BLaER1 (cell line): ENCODE measurements at regions not wholly inside any gene's neighbourhood (a gene's known extent, or its start where the extent isn't known, plus 50 kb on each side); places are given as distances from the start of the nearest gene placed in this dataset.

ENCODE experiments used
- H3K27ac ChIP-seq: shearing (Covaris generic); formaldehyde crosslinking; 2 replicates; pipeline ENCODE4 v1.8.1; 2022
- H3K27me3 ChIP-seq: shearing (Covaris generic); formaldehyde crosslinking; 2 replicates; pipeline ENCODE4 v1.8.1; 2022
- H3K36me3 ChIP-seq: shearing (Covaris generic); formaldehyde crosslinking; 2 replicates; pipeline ENCODE4 v1.8.1; 2022
- H3K4me1 ChIP-seq: shearing (Covaris generic); formaldehyde crosslinking; 2 replicates; pipeline ENCODE4 v1.8.1; 2022
- H3K4me2 ChIP-seq: shearing (Covaris generic); formaldehyde crosslinking; 2 replicates; pipeline ENCODE4 v1.8.1; 2022
- H3K4me3 ChIP-seq: shearing (Covaris generic); formaldehyde crosslinking; 2 replicates; pipeline ENCODE4 v1.8.1; 2022
- H3K9ac ChIP-seq: shearing (Covaris generic); formaldehyde crosslinking; 2 replicates; pipeline ENCODE4 v1.8.1; 2022
- H3K9me3 ChIP-seq: shearing (Covaris generic); formaldehyde crosslinking; 2 replicates; pipeline ENCODE4 v1.8.1; 2022
- H4K20me1 ChIP-seq: shearing (Covaris generic); formaldehyde crosslinking; 2 replicates; pipeline ENCODE4 v1.8.1; 2022
- Cebpa-rat ChIP-seq: shearing (Covaris generic); IDR thresholded peaks from 2 replicates; pipeline ENCODE4 v1.8.1; 2022

DNA sequence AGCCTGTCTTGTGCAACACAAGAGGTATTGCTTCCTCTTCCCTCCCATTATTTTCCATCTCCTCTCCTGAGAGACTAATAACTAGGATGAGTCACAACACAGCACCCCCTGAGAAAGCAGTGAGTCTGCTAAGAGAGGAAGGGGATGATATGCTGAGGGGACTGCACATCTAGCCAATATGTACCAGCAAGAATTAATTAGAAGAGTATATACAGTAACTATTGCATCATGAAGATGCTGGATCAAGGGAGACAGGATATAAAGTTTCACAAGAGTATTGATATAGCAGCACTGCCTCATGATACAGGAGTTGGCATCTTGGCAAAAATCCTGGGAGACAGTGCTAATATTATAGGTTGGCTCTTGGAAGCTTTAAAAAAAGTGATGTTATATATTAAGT, 289.9 kb upstream of the RBMS1 start:
- Histone ChIP-seq H3K9me3 (no peaks in the 10 kb centered on the region), H3K36me3 (no peaks in the 10 kb centered on the region), H3K27me3 (no peaks in the 10 kb centered on the region), H3K4me3 (no peak overlapping the region), H3K27ac (no peak overlapping the region), H3K9ac (no peak overlapping the region), H3K4me1 (no peaks in the 10 kb centered on the region), H4K20me1 (no peaks in the 10 kb centered on the region), H3K4me2 (no peak overlapping the region)
- TF ChIP-seq Cebpa-rat, result no peak

DNA sequence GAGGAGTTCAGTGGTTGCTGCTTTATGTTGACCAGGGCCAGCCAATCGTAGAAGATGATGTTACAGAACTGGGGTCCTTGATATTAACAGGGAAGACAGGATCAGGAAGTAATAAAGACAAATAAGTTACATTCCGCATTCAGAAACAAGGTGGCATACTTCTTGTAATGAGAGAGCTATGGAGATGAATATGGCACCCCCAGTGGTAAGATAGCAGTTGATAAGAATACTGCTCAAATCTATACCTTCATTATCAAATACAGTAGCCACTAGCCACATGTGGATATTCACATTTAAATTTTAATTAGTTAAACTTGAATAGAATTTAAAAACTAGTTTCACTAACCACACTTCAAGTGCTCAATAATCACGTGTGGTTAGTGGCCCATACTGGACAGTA, 290.4 kb upstream of the RBMS1 start:
- no peak overlapping the region for H3K4me3 ChIP-seq
- H3K36me3 ChIP-seq, result no peaks in the 10 kb centered on the region
- no peak for TF ChIP-seq Cebpa-rat
- H3K4me1 ChIP-seq, result no peaks in the 10 kb centered on the region
- H4K20me1 ChIP-seq, result no peaks in the 10 kb centered on the region
- H3K9ac ChIP-seq, result no peak overlapping the region
- H3K9me3 ChIP-seq, result no peaks in the 10 kb centered on the region
- H3K27me3 ChIP-seq, result no peaks in the 10 kb centered on the region
- no peak overlapping the region for H3K4me2 ChIP-seq
- H3K27ac ChIP-seq, result no peak overlapping the region

DNA sequence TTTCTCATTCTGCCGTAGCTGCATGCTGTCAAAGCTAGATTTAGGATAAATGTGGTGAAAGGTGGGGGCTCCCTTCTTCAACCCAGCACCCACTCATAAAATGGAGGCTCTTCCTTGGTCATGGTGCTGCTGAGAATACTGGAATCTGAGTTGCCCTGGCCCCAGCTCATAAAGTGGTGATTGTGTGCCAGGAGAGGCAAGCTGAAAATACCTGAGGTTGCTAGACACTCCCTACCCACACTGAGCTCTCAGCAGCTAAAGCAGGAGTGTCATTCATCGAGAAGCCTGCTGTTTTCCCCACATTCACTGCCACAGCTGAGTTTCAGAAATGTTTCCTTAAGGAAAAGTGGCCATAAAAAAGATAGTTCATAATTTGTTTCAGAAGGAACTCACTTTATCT, 297.1 kb upstream of the RBMS1 start:
- H3K9ac ChIP-seq, result no peak overlapping the region
- no peak overlapping the region for H3K4me2 ChIP-seq
- H3K27me3 ChIP-seq, result no peaks in the 10 kb centered on the region
- H3K9me3 ChIP-seq, result no peaks in the 10 kb centered on the region
- H3K27ac ChIP-seq, result no peak overlapping the region
- no peak overlapping the region for H3K4me3 ChIP-seq
- no peak for TF ChIP-seq Cebpa-rat
- H4K20me1 ChIP-seq, result no peaks in the 10 kb centered on the region
- H3K36me3 ChIP-seq, result no peaks in the 10 kb centered on the region
- no peaks in the 10 kb centered on the region for H3K4me1 ChIP-seq

DNA sequence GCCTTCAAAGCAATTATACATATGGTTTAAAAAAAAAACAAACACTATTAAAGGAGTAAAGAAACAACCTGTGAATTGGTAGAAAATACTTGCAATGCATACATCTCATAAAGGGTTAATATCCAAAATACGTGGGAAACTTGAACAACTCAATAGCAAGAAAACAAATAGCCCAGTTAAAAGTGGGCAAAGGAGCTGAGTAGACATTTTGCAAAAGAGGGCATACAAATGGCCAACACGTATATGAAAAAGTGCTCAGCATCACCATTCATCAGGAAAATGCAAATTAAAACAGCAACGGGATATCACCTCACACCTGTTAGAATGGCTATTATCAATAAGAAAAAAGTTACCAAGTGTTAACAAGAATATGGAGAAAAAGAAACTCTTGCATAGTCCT, 298.3 kb upstream of the RBMS1 start:
- H3K27ac ChIP-seq, result no peak overlapping the region
- no peak overlapping the region for H3K4me3 ChIP-seq
- H3K27me3 ChIP-seq, result no peaks in the 10 kb centered on the region
- H3K36me3 ChIP-seq, result no peaks in the 10 kb centered on the region
- no peak overlapping the region for H3K9ac ChIP-seq
- H3K9me3 ChIP-seq, result no peaks in the 10 kb centered on the region
- no peaks in the 10 kb centered on the region for H3K4me1 ChIP-seq
- no peak for TF ChIP-seq Cebpa-rat
- H4K20me1 ChIP-seq, result no peaks in the 10 kb centered on the region
- no peak overlapping the region for H3K4me2 ChIP-seq

DNA sequence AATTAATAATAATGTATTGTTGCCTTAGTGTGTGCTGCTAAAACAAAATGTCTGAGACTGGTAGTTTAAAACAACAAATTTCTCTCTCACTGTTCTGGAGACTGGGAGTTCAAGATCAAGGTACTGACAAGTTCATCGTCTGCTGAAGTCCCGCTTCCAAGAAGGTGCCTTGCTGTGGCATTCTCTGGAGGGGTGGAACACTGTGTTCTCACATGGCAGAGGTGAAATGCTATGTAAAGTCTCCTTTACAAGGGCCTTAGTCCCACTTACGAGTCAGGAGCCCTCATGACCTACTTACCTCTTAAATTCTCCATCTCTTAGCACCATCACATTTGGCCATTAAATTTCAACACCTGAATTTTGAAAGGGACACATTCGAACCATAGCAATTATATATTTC, 299.2 kb upstream of the RBMS1 start:
- Histone ChIP-seq H3K27me3 (no peaks in the 10 kb centered on the region), H3K9me3 (no peaks in the 10 kb centered on the region)
- TF ChIP-seq Cebpa-rat, result no peak

DNA sequence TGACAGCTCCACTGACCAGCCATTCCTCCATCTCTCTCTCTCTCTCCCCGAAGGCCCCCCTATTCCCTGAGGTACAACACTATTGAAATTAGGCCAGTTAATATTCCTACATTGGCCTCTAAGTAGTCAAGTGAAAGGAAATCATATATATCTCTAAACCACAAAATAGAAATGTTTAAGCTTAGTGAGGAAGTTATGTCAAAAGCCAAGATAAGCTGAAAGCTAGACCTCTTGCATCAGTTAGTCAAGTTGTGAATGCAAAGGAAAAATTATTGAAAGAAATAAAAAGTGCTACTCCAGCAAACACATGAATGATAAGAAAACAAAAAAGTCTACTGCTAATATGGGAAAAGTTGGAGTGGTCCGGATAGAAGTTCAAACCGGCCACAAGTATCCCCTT, 301.3 kb upstream of the RBMS1 start:
- no peak overlapping the region for H3K4me2 ChIP-seq
- H3K4me3 ChIP-seq, result no peak overlapping the region
- H3K27me3 ChIP-seq, result no peaks in the 10 kb centered on the region
- no peak overlapping the region for H3K9ac ChIP-seq
- no peaks in the 10 kb centered on the region for H3K36me3 ChIP-seq
- no peaks in the 10 kb centered on the region for H3K4me1 ChIP-seq
- no peak overlapping the region for H3K27ac ChIP-seq
- no peaks in the 10 kb centered on the region for H3K9me3 ChIP-seq
- no peaks in the 10 kb centered on the region for H4K20me1 ChIP-seq
- no peak for TF ChIP-seq Cebpa-rat

More for the DNA sequence above, 299.2 kb upstream of the RBMS1 start:
- H3K4me2 ChIP-seq, result no peak overlapping the region
- no peaks in the 10 kb centered on the region for H4K20me1 ChIP-seq
- no peak overlapping the region for H3K4me3 ChIP-seq
- H3K27ac ChIP-seq, result no peak overlapping the region
- H3K9ac ChIP-seq, result no peak overlapping the region
- no peaks in the 10 kb centered on the region for H3K4me1 ChIP-seq
- no peaks in the 10 kb centered on the region for H3K36me3 ChIP-seq

DNA sequence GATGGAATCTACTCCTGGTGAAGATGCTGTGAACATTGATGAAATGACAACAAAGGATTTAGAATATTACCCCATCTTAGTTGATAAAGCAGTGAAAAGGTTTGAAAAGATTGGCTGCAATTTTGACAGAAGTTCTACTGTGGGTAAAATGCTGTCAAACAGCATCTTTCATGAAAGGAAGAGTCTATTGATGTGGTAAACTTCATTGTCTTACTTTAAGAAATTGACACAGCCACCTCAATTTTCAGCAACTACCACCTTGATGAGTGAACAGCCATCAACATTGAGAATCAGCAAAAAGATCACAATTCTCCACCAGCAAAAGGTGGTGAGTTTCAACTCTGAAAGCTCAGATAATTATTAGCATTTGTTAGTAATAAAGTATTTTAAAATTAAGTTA, 310.3 kb upstream of the RBMS1 start:
- H3K9ac ChIP-seq, result no peak overlapping the region
- peaks cover 14% of the 10 kb centered on the region for H3K9me3 ChIP-seq
- H3K36me3 ChIP-seq, result no peaks in the 10 kb centered on the region
- H3K4me2 ChIP-seq, result no peak overlapping the region
- H3K27me3 ChIP-seq, result no peaks in the 10 kb centered on the region
- no peak overlapping the region for H3K27ac ChIP-seq
- no peak for TF ChIP-seq Cebpa-rat
- H3K4me1 ChIP-seq, result no peaks in the 10 kb centered on the region
- no peaks in the 10 kb centered on the region for H4K20me1 ChIP-seq
- H3K4me3 ChIP-seq, result no peak overlapping the region

DNA sequence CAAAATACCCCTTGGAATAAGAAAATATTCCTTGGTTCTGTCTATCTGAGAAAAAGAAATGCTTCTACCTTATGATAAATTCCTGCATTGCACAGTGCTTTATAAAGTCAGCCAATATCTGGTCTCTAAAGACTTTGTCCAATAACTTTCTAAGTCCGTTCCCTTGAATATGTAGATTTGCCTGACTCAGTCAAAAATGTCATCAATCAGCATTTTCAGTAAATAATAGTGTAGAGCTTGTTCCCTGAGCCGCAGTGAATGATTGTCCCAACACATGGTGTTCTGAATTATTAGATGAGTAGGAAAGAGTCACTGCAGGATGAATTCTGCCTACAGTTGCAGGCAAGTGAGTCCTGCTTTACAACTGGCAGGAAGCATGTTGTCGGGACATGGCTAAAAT, 316.8 kb upstream of the RBMS1 start:
- H3K9ac ChIP-seq, result no peak overlapping the region
- peaks cover 14% of the 10 kb centered on the region for H3K9me3 ChIP-seq
- no peak for TF ChIP-seq Cebpa-rat
- no peaks in the 10 kb centered on the region for H4K20me1 ChIP-seq
- no peaks in the 10 kb centered on the region for H3K27me3 ChIP-seq
- no peak overlapping the region for H3K27ac ChIP-seq
- no peak overlapping the region for H3K4me2 ChIP-seq
- H3K36me3 ChIP-seq, result no peaks in the 10 kb centered on the region
- H3K4me1 ChIP-seq, result no peaks in the 10 kb centered on the region
- no peak overlapping the region for H3K4me3 ChIP-seq

DNA sequence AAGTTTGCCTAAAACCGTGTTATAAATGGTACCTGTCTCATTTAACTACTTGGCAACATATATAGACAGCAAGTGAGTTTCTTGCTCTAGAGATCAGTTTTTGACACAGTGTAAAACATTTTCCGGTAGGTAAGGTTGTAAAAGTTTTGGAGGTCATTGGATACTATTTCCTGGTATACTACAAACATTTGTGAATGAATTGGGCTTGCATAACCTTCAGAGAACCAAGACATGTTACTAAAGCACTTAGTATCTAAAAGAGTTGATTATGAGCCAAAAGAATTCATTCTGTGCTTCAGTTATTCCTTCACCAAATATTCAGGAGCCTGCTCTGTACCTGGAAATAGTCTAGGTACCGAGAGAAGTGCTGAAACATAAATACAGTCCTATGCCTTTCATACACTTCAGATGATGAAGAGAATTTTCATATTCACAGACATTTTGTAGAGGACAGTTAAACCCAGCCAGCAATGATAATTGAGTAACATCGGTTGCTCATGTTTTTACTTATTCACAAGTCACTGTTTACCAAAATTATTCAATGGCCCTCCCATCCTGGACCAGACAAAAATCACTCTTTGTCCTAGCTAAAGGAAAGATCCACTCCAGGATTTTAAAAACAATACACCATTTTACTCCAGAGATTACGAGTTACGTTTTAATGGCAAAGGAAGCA, 319.4 kb upstream of the RBMS1 start:
- Histone ChIP-seq H3K27me3 (no peaks in the 10 kb centered on the region), H3K27ac (no peak overlapping the region), H3K4me3 (no peak overlapping the region), H3K4me1 (no peaks in the 10 kb centered on the region), H3K9ac (no peak overlapping the region), H4K20me1 (no peaks in the 10 kb centered on the region), H3K9me3 (no peaks in the 10 kb centered on the region), H3K4me2 (no peak overlapping the region), H3K36me3 (no peaks in the 10 kb centered on the region)
- TF ChIP-seq Cebpa-rat, result no peak

DNA sequence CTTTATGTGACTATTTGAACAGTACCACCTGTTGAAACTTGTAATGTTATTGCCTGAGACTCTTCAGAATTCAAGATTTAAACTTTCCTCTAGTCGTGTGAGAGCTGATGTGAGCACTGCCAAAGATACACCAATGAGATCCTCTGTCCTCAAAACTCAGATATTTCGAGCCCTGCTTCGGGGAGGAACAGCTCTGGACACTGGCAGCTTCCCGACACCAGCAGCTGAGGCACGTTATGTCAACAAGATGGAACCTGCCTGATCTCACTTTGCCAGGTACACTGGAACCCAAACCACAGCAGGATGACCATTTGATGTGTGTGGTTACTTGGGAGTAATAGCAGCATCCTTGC, 319.9 kb upstream of the RBMS1 start:
- no peaks in the 10 kb centered on the region for H3K27me3 ChIP-seq
- H3K36me3 ChIP-seq, result no peaks in the 10 kb centered on the region
- no peak overlapping the region for H3K9ac ChIP-seq
- no peak overlapping the region for H3K4me2 ChIP-seq
- H3K9me3 ChIP-seq, result no peaks in the 10 kb centered on the region
- H3K4me3 ChIP-seq, result no peak overlapping the region
- H3K4me1 ChIP-seq, result no peaks in the 10 kb centered on the region
- no peaks in the 10 kb centered on the region for H4K20me1 ChIP-seq
- no peak for TF ChIP-seq Cebpa-rat
- no peak overlapping the region for H3K27ac ChIP-seq

DNA sequence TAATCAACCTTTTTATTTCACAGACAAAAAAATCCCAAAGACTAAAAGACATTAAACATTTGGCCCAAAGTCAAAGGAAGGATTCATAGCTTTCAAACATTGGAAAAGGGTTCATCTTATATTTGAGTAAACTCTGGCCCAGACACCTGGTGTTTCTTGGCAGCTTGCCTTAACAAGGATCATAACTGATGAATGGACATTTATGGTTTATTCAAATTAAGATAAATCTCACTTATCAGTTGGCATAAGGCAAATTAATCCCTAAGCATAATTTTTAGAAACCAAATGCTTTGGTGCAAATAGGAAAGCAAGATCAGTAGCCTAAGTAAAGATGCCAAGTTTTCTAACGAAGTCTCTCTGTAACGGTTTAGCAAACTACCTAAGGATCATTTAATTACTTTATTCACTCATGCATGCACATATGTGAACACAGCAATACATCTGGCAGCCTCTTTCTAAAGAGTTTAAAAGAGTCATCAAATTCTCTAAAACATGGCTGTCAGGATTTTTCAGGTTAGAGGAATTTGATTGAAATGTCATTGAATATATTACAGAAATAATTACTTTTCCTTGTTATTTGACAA, 323.4 kb upstream of the RBMS1 start:
- no peaks in the 10 kb centered on the region for H4K20me1 ChIP-seq
- H3K27me3 ChIP-seq, result no peaks in the 10 kb centered on the region
- no peak overlapping the region for H3K4me2 ChIP-seq
- no peak overlapping the region for H3K4me3 ChIP-seq
- TF ChIP-seq Cebpa-rat, result no peak
- H3K9ac ChIP-seq, result no peak overlapping the region
- no peaks in the 10 kb centered on the region for H3K9me3 ChIP-seq
- H3K36me3 ChIP-seq, result no peaks in the 10 kb centered on the region
- no peaks in the 10 kb centered on the region for H3K4me1 ChIP-seq
- no peak overlapping the region for H3K27ac ChIP-seq
